GM23338 (cell line): ENCODE measurements at regions not wholly inside any gene's neighbourhood (a gene's known extent, or its start where the extent isn't known, plus 50 kb on each side); places are given as distances from the start of the nearest gene placed in this dataset.

Experiments used
- EZH2 ChIP-seq: fragments of 200-600 bp; sonication (generic); IDR thresholded peaks from one replicate; pipeline ENCODE4 v1.8.0; 2017; ENCODE audit warnings: antibody characterized with exemption, mild to moderate bottlenecking, low read depth; ENCODE audit not compliant: unreplicated experiment
- POLR2AphosphoS5 ChIP-seq: IDR thresholded peaks from 2 replicates; pipeline ENCODE4 v1.6.1; 2016; ENCODE audit warnings: antibody characterized with exemption, low read depth
- ZNF331 ChIP-seq: fragments of 250-450 bp; sonication (Bioruptor Pico); IDR thresholded peaks from 2 replicates; pipeline ENCODE4 v1.5.0; 2020; ENCODE audit warnings: low read depth, mild to moderate bottlenecking, moderate library complexity
- TF ChIP-seq, protein P1 (sequence below), 2 experiments: fragments of 200-600 bp in 1 of 2; sonication (generic) in 1 of 2; conservative IDR thresholded peaks; 2 replicates each; pipeline versions ENCODE4 v1.5.1 to v1.6.1; 2016 to 2017; ENCODE audit warnings: antibody characterized with exemption in 2 of 2, low read depth in 2 of 2, mild to moderate bottlenecking in 2 of 2, moderate library complexity in 1 of 2
- TF ChIP-seq, protein P2 (sequence below): IDR thresholded peaks from one replicate; pipeline ENCODE4 v1.6.1; 2018; ENCODE audit warnings: antibody characterized with exemption; ENCODE audit not compliant: unreplicated experiment

DNA sequence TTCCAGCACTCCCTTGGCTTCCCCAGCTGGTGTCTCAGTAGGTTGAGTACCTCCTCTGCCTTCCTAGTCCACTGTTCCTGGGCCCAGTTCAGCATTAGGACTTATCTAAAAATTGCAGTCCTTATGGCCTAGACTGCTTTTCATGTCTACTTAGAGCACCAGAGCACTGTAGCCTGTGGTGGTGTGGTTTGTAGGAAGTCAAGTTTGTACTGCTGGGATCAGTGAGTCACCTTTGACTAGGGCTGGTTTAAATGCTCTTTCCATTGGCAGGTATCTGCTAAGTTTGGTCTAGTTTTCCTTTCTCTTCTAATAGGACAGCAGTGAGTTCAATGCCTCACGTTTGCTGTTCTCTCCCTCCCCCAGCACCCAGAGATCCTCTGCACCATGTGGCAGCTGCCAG lies 233.6 kb upstream of the WDFY3 start:
- TF ChIP-seq ZNF331 (CRISPR knock-in tag), result no peak
- TF ChIP-seq, protein P1, sequence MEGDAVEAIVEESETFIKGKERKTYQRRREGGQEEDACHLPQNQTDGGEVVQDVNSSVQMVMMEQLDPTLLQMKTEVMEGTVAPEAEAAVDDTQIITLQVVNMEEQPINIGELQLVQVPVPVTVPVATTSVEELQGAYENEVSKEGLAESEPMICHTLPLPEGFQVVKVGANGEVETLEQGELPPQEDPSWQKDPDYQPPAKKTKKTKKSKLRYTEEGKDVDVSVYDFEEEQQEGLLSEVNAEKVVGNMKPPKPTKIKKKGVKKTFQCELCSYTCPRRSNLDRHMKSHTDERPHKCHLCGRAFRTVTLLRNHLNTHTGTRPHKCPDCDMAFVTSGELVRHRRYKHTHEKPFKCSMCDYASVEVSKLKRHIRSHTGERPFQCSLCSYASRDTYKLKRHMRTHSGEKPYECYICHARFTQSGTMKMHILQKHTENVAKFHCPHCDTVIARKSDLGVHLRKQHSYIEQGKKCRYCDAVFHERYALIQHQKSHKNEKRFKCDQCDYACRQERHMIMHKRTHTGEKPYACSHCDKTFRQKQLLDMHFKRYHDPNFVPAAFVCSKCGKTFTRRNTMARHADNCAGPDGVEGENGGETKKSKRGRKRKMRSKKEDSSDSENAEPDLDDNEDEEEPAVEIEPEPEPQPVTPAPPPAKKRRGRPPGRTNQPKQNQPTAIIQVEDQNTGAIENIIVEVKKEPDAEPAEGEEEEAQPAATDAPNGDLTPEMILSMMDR (conservative IDR thresholded peaks at IDR 0.05; ENCODE audit: low read depth in 2 of 2), result no peak
- TF ChIP-seq, protein P2, sequence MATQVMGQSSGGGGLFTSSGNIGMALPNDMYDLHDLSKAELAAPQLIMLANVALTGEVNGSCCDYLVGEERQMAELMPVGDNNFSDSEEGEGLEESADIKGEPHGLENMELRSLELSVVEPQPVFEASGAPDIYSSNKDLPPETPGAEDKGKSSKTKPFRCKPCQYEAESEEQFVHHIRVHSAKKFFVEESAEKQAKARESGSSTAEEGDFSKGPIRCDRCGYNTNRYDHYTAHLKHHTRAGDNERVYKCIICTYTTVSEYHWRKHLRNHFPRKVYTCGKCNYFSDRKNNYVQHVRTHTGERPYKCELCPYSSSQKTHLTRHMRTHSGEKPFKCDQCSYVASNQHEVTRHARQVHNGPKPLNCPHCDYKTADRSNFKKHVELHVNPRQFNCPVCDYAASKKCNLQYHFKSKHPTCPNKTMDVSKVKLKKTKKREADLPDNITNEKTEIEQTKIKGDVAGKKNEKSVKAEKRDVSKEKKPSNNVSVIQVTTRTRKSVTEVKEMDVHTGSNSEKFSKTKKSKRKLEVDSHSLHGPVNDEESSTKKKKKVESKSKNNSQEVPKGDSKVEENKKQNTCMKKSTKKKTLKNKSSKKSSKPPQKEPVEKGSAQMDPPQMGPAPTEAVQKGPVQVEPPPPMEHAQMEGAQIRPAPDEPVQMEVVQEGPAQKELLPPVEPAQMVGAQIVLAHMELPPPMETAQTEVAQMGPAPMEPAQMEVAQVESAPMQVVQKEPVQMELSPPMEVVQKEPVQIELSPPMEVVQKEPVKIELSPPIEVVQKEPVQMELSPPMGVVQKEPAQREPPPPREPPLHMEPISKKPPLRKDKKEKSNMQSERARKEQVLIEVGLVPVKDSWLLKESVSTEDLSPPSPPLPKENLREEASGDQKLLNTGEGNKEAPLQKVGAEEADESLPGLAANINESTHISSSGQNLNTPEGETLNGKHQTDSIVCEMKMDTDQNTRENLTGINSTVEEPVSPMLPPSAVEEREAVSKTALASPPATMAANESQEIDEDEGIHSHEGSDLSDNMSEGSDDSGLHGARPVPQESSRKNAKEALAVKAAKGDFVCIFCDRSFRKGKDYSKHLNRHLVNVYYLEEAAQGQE, result no peak
- no peak for TF ChIP-seq EZH2
- no peak for TF ChIP-seq POLR2AphosphoS5
